Calu3 (cell line): ENCODE measurements at regions not wholly inside any gene's neighbourhood (a gene's known extent, or its start where the extent isn't known, plus 50 kb on each side); places are given as distances from the start of the nearest gene placed in this dataset.
"Not testable (repeated sequence)": the region's sequence is repeated elsewhere in the genome, so short reads cannot be mapped to it uniquely, and the experiment has no call there.

Experiments
- BruUV-seq: library from RNA; stranded (reverse); fragments of 400-500 nt; replicated peaks from 2 replicates; lab custom pipeline; 2021; lab: Mats Ljungman, UMichigan
- CTCF ChIA-PET: fragments of 300-600 bp; sonication (Branson Sonifier 250); formaldehyde crosslinking; loops from one replicate; lab custom pipeline; 2022; ENCODE audit warnings: antibody characterized with exemption; lab: Charles Lee
- DNase-seq: peaks from one replicate; pipeline ENCODE4 v3.0.0; 2022
- H3K27ac Mint-ChIP-seq: one replicate; pipeline ENCODE4 v1.8.0; 2022; ENCODE audit warnings: mixed read lengths; ENCODE audit not compliant: unreplicated experiment
- H3K27me3 Mint-ChIP-seq: one replicate; pipeline ENCODE4 v1.8.0; 2022; ENCODE audit warnings: mixed read lengths; ENCODE audit not compliant: unreplicated experiment
- H3K36me3 Mint-ChIP-seq: one replicate; pipeline ENCODE4 v1.8.0; 2022; ENCODE audit warnings: mild to moderate bottlenecking, moderate library complexity, mixed read lengths; ENCODE audit not compliant: insufficient read depth, unreplicated experiment
- H3K4me1 Mint-ChIP-seq: one replicate; pipeline ENCODE4 v1.8.0; 2022; ENCODE audit warnings: mild to moderate bottlenecking, low read depth, mixed read lengths; ENCODE audit not compliant: unreplicated experiment
- H3K4me3 Mint-ChIP-seq: one replicate; pipeline ENCODE4 v1.8.0; 2022; ENCODE audit warnings: mild to moderate bottlenecking, low read depth, moderate library complexity, mixed read lengths; ENCODE audit not compliant: unreplicated experiment
- H3K9me3 Mint-ChIP-seq: one replicate; pipeline ENCODE4 v1.8.0; 2022; ENCODE audit warnings: low read depth, mixed read lengths; ENCODE audit not compliant: unreplicated experiment
- CTCF ChIP-seq: fragments of 200-600 bp; IDR thresholded peaks from one replicate; pipeline ENCODE4 v1.8.0; 2022; ENCODE audit warnings: antibody characterized with exemption; ENCODE audit not compliant: unreplicated experiment
- intact Hi-C: fragments of 100-400 bp; cut with micrococcal nuclease; formaldehyde crosslinking; loops from one replicate; pipeline ENCODE4 v1.10.0; 2022; ENCODE audit not compliant: unreplicated experiment

DNA sequence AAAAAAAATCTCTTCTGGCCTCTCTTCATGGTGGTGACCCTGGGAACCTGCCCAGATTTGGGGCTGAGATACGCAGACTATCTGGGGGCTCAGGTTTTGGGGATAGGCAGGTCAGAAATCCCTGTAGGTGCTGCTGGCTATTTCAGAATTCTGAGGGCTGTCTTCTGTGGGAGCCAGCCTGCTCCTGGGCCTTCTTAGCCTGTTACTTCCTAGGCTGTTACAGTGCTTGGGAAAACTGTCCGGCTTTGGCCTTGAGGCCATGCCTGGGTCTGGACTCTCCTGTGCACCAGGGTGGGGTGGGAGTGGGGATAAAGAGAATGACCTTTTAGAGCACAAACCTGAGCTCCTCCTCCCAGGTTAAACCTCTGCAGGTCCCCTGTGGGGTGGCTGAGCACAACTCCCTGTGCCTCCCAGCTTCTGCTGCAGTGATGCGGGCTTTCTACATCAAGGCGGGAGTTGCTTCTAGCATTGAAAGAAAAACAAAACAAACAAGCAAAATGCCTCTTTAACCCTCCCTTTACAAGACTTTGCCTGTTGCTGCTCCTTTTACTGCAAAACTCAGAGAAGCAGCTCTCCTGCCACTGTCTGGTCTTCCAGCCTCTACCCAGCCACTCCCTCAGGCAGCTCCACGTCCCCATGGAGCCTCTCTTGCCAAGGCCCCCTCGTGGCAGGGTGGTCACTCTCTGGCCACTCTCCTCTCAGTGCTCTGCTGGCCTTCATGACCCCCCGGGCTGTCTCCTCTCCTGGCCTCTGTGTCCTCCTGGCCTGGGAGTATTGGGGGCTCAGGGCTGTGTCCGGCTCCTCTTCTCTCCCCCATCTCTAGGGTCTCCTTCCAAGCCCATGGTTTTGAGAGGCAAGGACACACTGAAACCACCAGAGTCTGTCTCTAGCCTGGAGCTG lies 293.0 kb upstream of the HS6ST1 start:
- no peak for TF ChIP-seq CTCF
- BruUV-seq, result no TSS peak
- no peak for DNase-seq
- Mint-ChIP-seq H3K4me3 (no peak overlapping the region), H3K4me1 (no peaks in the 10 kb centered on the region), H3K9me3 (no peaks in the 10 kb centered on the region), H3K36me3 (peaks cover 5% of the 10 kb centered on the region), H3K27ac (no peak overlapping the region), H3K27me3 (peaks cover 18% of the 10 kb centered on the region)
- CTCF ChIA-PET, result no interaction called here
- intact Hi-C loops, result no loop called here

- CTCF ChIA-PET, result no interaction called here
- no peak for TF ChIP-seq CTCF
- H3K9me3 Mint-ChIP-seq, result no peaks in the 10 kb centered on the region
- peaks cover 18% of the 10 kb centered on the region for H3K27me3 Mint-ChIP-seq
- H3K4me1 Mint-ChIP-seq, result no peaks in the 10 kb centered on the region
- no peak overlapping the region for H3K27ac Mint-ChIP-seq
- BruUV-seq, result no TSS peak
- H3K4me3 Mint-ChIP-seq, result no peak overlapping the region
- peaks cover 5% of the 10 kb centered on the region for H3K36me3 Mint-ChIP-seq
- intact Hi-C loops, result no loop called here
- DNase-seq, result no peak
Observed at GRCh38 chr2:128612628-128613027, 294.0 kb upstream of the HS6ST1 start.

- CTCF ChIA-PET, result no interaction called here
- TF ChIP-seq CTCF, result no peak
- DNase-seq, result no peak
- intact Hi-C loops, result no loop called here
- no TSS peak for BruUV-seq
- Mint-ChIP-seq H3K27ac (no peak overlapping the region), H3K4me3 (no peak overlapping the region), H3K36me3 (peaks cover 5% of the 10 kb centered on the region), H3K4me1 (no peaks in the 10 kb centered on the region), H3K9me3 (no peaks in the 10 kb centered on the region), H3K27me3 (peaks cover 18% of the 10 kb centered on the region)
Observed at GRCh38 chr2:128613351-128613750, 294.7 kb upstream of the HS6ST1 start.

DNA sequence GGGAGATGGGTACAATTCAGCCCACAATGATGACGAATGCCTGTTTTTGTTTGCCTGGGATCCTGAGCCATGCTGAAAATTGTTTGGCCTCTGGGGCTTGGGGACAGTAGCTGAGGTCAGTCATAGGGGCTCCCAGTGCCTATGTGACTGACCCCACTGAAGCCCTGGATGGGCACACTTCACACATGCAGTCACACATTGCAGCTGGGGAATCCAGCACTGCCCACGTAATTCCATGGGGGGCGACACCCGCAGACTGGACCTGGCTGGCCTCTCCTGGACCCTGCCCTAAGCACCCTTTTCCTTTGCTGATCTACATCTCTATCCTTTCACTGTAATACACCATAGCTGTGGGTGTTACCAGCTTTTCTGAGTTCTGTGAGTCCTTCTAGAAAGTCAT lies 295.2 kb upstream of the HS6ST1 start:
- Mint-ChIP-seq H3K4me1 (no peaks in the 10 kb centered on the region), H3K4me3 (no peak overlapping the region), H3K27me3 (peaks cover 18% of the 10 kb centered on the region), H3K36me3 (peaks cover 5% of the 10 kb centered on the region), H3K27ac (no peak overlapping the region), H3K9me3 (no peaks in the 10 kb centered on the region)
- no peak for TF ChIP-seq CTCF
- no TSS peak for BruUV-seq
- no peak for DNase-seq
- intact Hi-C loops, result no loop called here
- CTCF ChIA-PET, result no interaction called here

- H3K27me3 Mint-ChIP-seq, result peaks cover 18% of the 10 kb centered on the region
- intact Hi-C loops, H3K27ac Mint-ChIP-seq, DNase-seq, H3K4me3 Mint-ChIP-seq, H3K9me3 Mint-ChIP-seq, CTCF ChIA-PET, H3K36me3 Mint-ChIP-seq, BruUV-seq, H3K4me1 Mint-ChIP-seq: not testable (repeated sequence)
Observed at GRCh38 chr2:128614907-128615306, 296.2 kb upstream of the HS6ST1 start.
